Neural cell (in vitro differentiated cells): ENCODE measurements at regions not wholly inside any gene's neighbourhood (a gene's known extent, or its start where the extent isn't known, plus 50 kb on each side); places are given as distances from the start of the nearest gene placed in this dataset.

ENCODE experiments used
- H2AFZ ChIP-seq: fragments of 200-600, 300-800 bp; sonication (generic), shearing (Covaris generic); 2 replicates; pipeline ENCODE4 v1.6.0; 2014; ENCODE audit warnings: low read depth, mild to moderate bottlenecking, antibody characterized with exemption, low read length, moderate library complexity
- H3F3A ChIP-seq: fragments of 200-600 bp; shearing (Covaris generic); 2 replicates; pipeline ENCODE4 v1.6.1; 2016; ENCODE audit warnings: mild to moderate bottlenecking, moderate library complexity, mixed read lengths, antibody characterized with exemption, low read length; ENCODE audit not compliant: insufficient read depth, poor library complexity, severe bottlenecking
- H3K27ac ChIP-seq: fragments of 200-600, 300-800 bp; sonication (generic), shearing (Covaris generic); 2 replicates; pipeline ENCODE4 v1.5.1; 2014; ENCODE audit warnings: mild to moderate bottlenecking, low read length, moderate library complexity
- H3K27me3 ChIP-seq: fragments of 300-800, 200-600 bp; sonication (generic), shearing (Covaris generic); 2 replicates; pipeline ENCODE4 v1.6.0; 2014; ENCODE audit warnings: mild to moderate bottlenecking, low read depth, low read length, moderate library complexity; ENCODE audit not compliant: insufficient read depth
- H3K36me3 ChIP-seq: fragments of 300-800, 200-600 bp; sonication (generic), shearing (Covaris generic); 2 replicates; pipeline ENCODE4 v1.5.1; 2014; ENCODE audit warnings: mild to moderate bottlenecking, antibody characterized with exemption, low read length, moderate library complexity; ENCODE audit not compliant: insufficient read depth
- H3K4me2 ChIP-seq: fragments of 300-800, 200-600 bp; sonication (generic), shearing (Covaris generic); 2 replicates; pipeline ENCODE4 v1.6.0; 2014; ENCODE audit warnings: mild to moderate bottlenecking, low read length
- H3K4me3 ChIP-seq: fragments of 300-800, 200-600 bp; sonication (generic), shearing (Covaris generic); 2 replicates; pipeline ENCODE4 v1.5.1; 2014; ENCODE audit warnings: mild to moderate bottlenecking, low read length, moderate library complexity
- H3K79me2 ChIP-seq: fragments of 200-600 bp; shearing (Covaris generic); replicated peaks from 2 replicates; pipeline ENCODE4 v1.6.0; 2014; ENCODE audit warnings: mild to moderate bottlenecking, low read length, moderate library complexity; ENCODE audit not compliant: insufficient read depth
- H3K9ac ChIP-seq: fragments of 300-800, 200-600 bp; sonication (generic), shearing (Covaris generic); 2 replicates; pipeline ENCODE4 v1.6.1; 2016; ENCODE audit warnings: mild to moderate bottlenecking, low read length, mixed read lengths
- H3K9me2 ChIP-seq: fragments of 200-600 bp; shearing (Covaris generic); 2 replicates; pipeline ENCODE4 v1.6.1; 2016; ENCODE audit warnings: mild to moderate bottlenecking, low read length, mixed read lengths; ENCODE audit not compliant: insufficient read depth
- H3K9me3 ChIP-seq: fragments of 200-600, 300-800 bp; sonication (generic), shearing (Covaris generic); 2 replicates; pipeline ENCODE4 v1.6.1; 2016; ENCODE audit warnings: mild to moderate bottlenecking, mixed run types, low read length, moderate library complexity, mixed read lengths
- H4K20me1 ChIP-seq: fragments of 200-600 bp; shearing (Covaris generic); 2 replicates; pipeline ENCODE4 v1.6.1; 2016; ENCODE audit warnings: mild to moderate bottlenecking, mixed run types; ENCODE audit not compliant: insufficient read depth
- CTCF ChIP-seq: fragments of 450-650 bp; IDR thresholded peaks from 2 replicates; pipeline ENCODE4 v1.5.1; 2014; ENCODE audit warnings: antibody characterized with exemption, mild to moderate bottlenecking, moderate library complexity; ENCODE audit not compliant: poor library complexity, severe bottlenecking
- EP300 ChIP-seq: fragments of 450-650 bp; conservative IDR thresholded peaks from 2 replicates; pipeline ENCODE4 v1.6.1; 2014; ENCODE audit warnings: antibody characterized with exemption, mild to moderate bottlenecking, moderate library complexity; ENCODE audit not compliant: poor library complexity, severe bottlenecking
- EZH2 ChIP-seq: fragments of 200-600, 300-800 bp; shearing (Covaris generic), sonication (generic); IDR thresholded peaks from 2 replicates; pipeline ENCODE4 v1.6.1; 2014; ENCODE audit warnings: antibody characterized with exemption, low read length, borderline replicate concordance, mild to moderate bottlenecking; ENCODE audit not compliant: insufficient read depth, poor library complexity, severe bottlenecking
- MXI1 ChIP-seq: fragments of 450-650 bp; conservative IDR thresholded peaks from 2 replicates; pipeline ENCODE4 v1.6.1; 2014; ENCODE audit warnings: antibody characterized with exemption, mild to moderate bottlenecking; ENCODE audit not compliant: poor library complexity, severe bottlenecking
- POLR2AphosphoS5 ChIP-seq: IDR thresholded peaks from 2 replicates; pipeline ENCODE4 v1.6.1; 2012
- RAD21 ChIP-seq: fragments of 450-650 bp; conservative IDR thresholded peaks from 2 replicates; pipeline ENCODE4 v1.6.1; 2014; ENCODE audit warnings: antibody characterized with exemption, mild to moderate bottlenecking, moderate library complexity
- REST ChIP-seq: IDR thresholded peaks from 2 replicates; pipeline ENCODE4 v1.6.1; 2012; ENCODE audit warnings: borderline replicate concordance
- SMC3 ChIP-seq: fragments of 450-650 bp; conservative IDR thresholded peaks from 2 replicates; pipeline ENCODE4 v1.6.1; 2014; ENCODE audit warnings: antibody characterized with exemption, mild to moderate bottlenecking, moderate library complexity; ENCODE audit not compliant: poor library complexity
- TAF1 ChIP-seq: IDR thresholded peaks from 2 replicates; pipeline ENCODE4 v1.6.1; 2012; ENCODE audit warnings: low read depth

DNA sequence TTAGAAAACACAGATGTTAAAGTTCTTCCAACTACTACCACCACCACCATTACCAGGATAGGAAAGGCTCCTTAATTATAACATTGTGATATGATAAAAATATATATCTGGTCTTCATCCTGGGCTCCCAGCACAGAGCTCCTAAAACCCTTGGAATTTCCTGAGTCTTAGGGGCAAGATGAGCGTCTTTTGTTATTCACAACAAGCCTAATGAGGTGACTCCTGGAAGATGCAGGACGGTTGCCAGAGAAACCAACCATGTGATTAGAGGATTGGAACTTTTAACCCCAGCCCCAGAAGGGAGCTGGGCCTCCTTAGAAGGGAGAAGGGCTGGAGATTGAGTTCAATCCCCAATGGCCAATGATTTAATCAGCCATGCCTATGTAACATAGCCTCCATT, 148.0 kb upstream of the ADRA1B start:
- no peak for TF ChIP-seq EP300
- no peak for TF ChIP-seq POLR2AphosphoS5
- TF ChIP-seq TAF1: no peak
- no peak for TF ChIP-seq MXI1
- TF ChIP-seq EZH2: no peak
- no peak for TF ChIP-seq RAD21
- TF ChIP-seq REST: no peak
- TF ChIP-seq CTCF: no peak
- TF ChIP-seq SMC3: no peak
- H3K79me2 ChIP-seq: no peaks in the 10 kb centered on the region
- H3K9ac ChIP-seq: no peak overlapping the region
- no peaks in the 10 kb centered on the region for H4K20me1 ChIP-seq
- no peaks in the 10 kb centered on the region for H3K9me2 ChIP-seq
- no peaks in the 10 kb centered on the region for H3F3A ChIP-seq
- H3K27me3 ChIP-seq: peaks cover 6% of the 10 kb centered on the region
- no peak overlapping the region for H3K4me3 ChIP-seq
- no peak overlapping the region for H2AFZ ChIP-seq
- no peak overlapping the region for H3K4me2 ChIP-seq
- no peaks in the 10 kb centered on the region for H3K36me3 ChIP-seq
- H3K9me3 ChIP-seq: no peaks in the 10 kb centered on the region
- no peak overlapping the region for H3K27ac ChIP-seq

- no peak overlapping the region for H2AFZ ChIP-seq
- H3K9me2 ChIP-seq: no peaks in the 10 kb centered on the region
- H4K20me1 ChIP-seq: no peaks in the 10 kb centered on the region
- H3K4me3 ChIP-seq: peak overlapping the region; percentile 59
- peaks cover 17% of the 10 kb centered on the region for H3K27me3 ChIP-seq
- no peaks in the 10 kb centered on the region for H3F3A ChIP-seq
- no peaks in the 10 kb centered on the region for H3K79me2 ChIP-seq
- no peak for TF ChIP-seq REST
- no peak for TF ChIP-seq SMC3
- no peak for TF ChIP-seq TAF1
- no peak for TF ChIP-seq EZH2
- no peak for TF ChIP-seq MXI1
- no peak for TF ChIP-seq CTCF
- no peak for TF ChIP-seq RAD21
- no peak for TF ChIP-seq EP300
- no peak for TF ChIP-seq POLR2AphosphoS5
- H3K9ac ChIP-seq: peak overlapping the region; percentile 36
- H3K9me3 ChIP-seq: no peaks in the 10 kb centered on the region
- no peak overlapping the region for H3K4me2 ChIP-seq
- H3K27ac ChIP-seq: no peak overlapping the region
- H3K36me3 ChIP-seq: no peaks in the 10 kb centered on the region
These were observed 143.6 kb upstream of the ADRA1B start for GRCh38 chr5:159772698-159773061.
